ENCODE measurements at regions not wholly inside any gene's neighbourhood (a gene's known extent, or its start where the extent isn't known, plus 50 kb on each side); places are given as distances from the start of the nearest gene placed in this dataset.

DNA sequence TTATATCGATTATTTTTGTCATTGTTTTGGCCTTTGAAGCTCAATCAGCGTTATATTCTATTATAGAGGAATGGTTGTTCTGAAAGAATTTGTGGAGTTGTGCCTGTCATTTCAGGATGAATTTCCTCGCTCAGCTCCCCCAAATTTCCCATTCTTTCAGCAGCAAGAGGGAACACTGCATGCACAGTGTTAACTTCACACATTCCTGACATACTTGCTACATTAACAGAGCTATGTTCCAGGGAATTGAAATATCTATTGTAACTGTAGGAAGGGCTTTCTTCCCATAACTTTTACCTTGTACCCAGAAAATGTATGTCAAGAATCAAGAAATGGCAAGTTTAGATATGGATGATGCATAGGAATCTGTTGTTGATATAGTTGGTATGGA is 379.0 kb downstream of the LRIG3 start:
- DNase-seq, result no peak

DNA sequence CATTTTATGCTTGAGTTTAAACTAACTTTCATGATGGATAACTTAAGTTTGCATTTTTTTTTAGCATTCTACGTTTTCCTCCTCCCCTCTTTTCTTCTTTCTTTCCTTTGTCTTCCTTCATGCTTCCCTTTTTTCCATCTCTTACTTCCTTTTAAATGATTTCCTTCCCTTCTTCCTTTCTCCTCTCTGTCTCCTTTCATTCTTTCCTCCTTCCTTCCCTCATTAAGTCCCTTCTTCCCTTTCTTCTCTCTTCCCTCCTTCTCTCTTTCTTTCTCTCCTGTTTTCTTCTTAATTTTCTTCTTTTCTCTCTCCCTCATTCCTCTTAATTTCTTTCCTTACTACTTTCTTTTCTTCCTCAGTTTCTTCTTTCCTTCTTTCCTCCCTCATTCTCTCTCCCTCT is 376.0 kb downstream of the LRIG3 start:
- DNase-seq, result no peak

DNA sequence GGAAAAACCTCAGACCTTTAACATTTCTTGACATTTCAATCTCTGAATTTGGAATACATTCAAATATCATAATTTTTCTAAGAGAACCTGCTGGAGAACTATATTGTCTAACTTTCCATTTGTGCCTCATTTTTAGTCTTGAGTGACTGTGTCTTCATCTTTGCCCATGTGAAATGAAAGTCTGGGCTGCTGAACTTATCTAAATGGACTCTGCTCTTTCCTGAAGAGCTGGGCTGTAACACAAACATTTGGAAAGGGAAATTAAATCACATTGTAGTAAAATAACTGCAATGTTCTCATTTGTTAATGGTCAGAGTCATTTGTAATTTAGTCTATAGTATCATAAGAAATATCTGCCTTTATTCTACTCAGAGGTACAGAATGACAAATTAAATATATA is 373.1 kb downstream of the LRIG3 start:
- DNase-seq, result no peak

DNA sequence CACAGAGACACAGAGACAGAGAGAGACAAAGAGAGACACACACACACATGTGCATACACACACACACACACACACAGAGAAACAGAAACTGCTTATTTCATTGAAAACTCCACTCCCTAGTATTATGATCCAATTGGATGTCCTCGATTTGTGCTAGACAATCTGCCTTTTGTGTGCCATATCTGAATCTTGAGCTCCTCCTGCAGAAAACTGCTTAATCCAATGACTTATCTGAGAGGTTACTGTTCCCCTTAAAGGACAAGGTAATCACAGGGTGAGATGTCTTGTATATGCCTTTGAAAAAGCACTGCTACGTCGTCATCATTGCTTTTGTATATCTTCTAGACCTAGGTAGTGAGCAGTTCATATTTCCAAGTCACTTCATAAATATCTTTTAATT is 371.5 kb downstream of the LRIG3 start:
- no peak for DNase-seq

DNA sequence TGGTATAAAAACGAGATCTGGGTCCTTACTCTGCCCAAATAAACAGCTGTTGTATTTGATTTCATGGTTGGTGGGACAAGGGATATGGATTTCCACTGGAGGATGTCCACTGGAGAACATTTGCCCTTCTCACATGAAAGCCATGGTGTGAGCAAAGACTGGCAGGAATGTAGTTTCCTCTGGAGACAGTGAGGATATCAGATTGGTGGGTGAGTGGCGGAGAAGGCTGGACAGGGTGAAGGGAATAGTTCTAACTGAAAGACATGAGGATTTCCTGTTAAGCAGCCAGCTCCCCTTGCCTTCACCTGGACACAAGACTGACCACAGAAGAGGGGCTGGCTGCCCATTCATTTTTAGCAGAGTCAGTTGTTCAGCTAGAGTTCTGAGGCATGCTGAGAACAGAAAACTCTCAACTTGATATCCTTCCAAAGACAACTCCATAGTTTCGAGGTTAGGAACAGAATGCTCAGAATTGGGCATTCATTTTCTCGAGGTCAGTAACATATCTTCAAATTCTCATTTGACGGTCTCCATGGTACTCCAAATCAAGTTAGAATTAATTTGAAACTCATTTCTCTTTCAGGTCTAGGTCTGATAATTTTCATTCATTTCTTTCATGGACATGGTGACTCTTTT is 365.7 kb downstream of the LRIG3 start:
- no peak for DNase-seq

DNA sequence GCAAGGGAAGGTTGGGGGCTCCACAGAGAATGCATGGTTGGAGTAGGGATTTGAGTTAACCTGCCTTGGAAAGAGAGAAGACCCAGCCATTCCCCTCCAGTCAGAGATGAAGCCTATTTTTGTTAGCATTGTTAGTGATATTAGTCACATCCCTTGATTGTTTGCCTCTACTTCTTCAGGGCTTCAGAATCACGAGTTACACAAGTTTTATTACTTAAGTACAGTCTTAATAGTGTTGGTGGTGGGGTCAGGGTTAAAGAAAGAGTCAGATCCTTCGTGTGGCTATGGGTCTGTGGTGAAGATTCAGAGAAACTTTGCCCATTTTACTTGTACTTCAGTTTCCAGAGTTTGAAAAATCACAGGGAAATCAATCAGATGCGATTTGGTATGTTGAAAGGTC is 363.1 kb downstream of the LRIG3 start:
- no peak for DNase-seq

DNA sequence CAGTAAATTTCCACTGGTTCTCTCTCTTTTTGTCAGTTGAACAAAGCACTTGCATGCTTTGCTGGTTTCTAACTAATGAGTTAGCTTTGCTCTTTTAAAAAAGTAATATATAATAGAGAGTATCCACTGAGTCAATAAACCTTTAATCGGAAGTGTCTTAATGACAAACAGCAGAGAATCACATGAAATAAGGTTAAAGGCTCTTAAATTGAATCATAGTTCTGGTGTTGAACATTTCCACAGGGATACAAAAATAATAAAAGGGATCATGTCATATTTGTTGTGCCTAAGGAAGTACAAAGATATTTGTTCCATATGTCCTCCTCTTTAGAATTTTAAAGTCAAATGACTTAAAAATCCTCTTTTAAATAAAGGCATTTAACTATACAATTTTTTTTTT is 362.6 kb downstream of the LRIG3 start:
- no peak for DNase-seq

DNA sequence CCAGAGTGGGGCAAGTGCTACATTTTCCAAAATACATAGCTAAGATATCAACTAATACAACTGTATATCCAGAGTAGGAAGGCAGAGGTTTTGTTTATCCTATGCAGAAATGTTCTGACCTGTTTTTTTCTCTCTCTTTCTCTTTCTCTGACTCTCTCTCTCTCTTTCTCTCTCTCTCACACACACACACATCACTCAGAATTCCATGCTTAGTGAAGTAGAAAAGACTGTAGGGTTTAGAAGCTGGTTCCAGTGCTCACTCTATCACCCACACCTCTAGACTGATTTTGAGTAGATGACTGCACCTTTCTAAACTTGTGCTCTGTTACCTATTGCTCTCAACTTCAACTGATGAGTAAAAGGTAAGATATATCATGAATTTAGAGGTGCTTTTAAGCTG is 356.7 kb downstream of the LRIG3 start:
- DNase-seq, result no peak

DNA sequence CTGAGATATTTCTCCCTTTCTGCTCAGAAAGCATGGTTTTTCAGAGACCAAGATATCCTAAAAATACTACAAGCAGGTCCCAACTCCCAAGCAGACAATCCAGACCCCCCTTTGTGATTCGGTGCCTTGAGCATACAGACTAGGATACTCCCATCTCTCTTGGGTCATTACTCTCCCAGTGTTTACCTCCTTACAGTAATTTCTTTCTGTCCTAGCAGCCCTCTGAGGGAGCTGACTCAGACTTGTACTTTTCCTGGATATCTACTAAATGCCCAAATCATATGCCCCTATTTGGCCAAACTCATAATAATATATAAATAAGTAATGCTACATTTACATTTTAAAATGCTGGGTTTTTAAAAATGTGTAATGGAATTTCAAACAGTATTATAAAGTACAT is 355.6 kb downstream of the LRIG3 start:
- peak; percentile 26 for DNase-seq

DNA sequence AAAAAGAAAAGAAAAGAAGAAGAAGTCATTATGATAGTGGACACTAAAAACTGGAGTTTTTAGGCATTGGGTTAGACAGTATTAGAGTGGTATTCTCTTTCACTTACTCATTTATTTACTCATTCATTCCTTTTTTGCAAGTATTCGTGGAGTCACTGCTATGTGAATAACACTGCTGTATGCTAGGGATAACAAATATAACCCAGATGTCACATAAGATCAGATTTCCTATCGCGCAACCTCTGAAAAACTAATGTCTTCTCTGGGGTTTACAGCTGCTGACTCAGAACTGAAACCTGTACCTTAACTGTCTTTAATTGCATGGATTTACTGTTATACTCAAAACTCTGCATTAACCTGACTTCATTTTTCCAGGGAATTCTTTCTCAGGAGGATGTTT is 353.7 kb downstream of the LRIG3 start:
- DNase-seq, result peak; percentile 73

DNA sequence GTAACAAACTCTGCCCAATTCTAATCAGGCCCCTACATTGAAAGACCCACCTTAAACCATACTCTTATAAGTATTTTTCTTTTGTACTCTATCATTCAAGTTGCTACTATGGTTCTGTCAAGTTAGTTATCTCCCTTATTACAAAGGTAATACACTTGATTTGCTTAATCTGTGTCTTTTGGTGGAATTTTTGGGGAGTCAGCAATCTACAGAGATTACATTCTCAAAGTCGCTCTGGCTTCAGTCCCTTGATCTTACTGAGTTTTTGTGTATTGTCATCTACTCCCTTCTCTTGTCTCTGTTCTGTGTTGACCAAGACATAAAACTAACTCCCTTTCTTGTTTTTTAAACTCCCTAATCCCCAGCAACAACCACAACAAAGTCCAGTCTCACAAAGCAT is 353.1 kb downstream of the LRIG3 start:
- no peak for DNase-seq

DNA sequence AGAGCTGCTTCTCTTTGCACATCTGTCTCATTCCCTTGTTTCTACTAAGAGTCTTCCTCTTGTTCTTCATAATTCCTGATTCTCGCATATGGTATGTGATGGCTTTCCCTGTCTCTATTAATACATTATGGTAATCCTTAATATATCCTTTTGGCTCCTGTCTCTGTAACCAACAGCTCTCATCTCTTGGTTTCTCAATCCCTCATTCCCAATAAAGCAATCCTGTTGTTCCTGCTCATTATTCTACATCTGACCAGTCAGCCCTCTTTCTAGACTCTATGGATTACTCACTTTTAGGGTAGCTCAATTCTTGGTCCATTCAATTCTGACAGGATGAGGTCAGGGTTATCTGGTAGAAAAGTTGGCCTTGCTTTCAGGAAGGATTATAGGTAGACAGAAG is 349.9 kb downstream of the LRIG3 start:
- DNase-seq, result no peak

DNA sequence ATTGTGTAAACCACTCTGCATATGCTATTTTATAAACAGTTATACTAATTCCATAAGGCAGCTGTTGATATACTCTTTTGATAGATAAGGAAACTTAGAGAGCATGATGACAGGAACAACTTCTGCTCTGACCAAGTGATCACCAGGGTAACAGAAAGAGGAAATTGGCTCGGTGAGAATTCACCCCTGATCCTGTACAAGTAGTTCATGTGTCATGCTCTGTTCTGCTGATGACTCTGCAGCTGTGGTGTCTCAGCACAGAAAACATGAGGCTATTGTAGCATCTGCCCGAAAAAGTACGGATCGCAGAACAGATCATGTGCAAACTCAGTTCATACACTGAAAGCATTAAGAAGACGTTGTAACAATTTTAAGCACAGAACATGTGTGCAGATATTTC is 345.0 kb downstream of the LRIG3 start:
- no peak for DNase-seq

DNA sequence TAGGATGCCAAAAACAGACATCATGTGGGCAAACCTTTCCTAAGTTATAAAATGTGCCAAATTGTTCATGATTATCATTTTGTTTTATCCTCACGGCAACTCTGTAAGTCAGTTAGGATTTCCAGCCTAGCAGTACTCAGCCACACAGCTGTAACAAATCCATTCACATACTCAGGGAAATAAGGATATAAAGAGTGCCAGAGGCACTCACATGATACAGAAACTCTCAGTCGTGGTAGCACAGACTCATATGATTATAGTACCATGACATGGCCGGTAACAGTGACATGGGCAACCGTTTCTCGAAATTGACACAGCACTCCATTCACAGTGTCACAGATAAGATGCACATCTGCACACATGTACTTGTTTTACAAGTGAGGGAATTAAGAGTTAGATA is 344.2 kb downstream of the LRIG3 start:
- DNase-seq, result no peak

DNA sequence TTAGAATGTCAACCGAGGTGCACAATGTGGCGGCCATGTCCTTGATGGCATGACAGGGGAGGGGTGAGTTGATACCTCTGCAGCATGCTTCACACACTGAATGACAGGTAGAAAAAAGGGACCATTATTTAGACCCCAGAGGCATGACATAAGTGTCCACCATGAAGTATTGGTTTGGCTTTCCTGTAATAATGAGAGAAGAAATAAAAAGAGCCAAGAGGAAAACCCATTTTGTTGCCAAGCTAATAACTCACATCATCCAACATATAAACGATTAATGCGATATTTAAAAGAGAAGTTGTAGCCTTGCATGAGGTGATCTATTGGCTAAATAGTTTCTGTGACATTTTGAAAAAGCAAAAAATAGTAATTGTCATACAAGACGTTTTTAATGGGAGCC is 343.4 kb downstream of the LRIG3 start:
- no peak for DNase-seq

DNA sequence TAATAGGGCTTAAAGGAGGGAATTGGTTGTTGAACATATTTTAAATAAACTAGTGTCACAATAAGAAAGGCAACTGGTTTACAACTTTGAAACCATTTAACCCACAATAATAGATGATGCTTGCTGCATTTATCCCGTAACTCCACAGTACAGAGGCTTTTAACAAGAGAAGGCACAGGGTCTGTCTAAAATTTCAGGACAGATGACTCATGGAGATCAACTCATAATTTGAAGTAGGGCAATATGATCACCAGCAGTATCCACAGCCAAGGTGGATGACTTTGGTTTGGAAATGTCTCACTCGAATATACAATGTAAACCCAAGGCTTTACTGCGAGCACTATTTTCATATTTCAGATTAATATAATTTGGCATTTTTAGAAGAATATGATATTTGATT is 340.2 kb downstream of the LRIG3 start:
- DNase-seq, result no peak

DNA sequence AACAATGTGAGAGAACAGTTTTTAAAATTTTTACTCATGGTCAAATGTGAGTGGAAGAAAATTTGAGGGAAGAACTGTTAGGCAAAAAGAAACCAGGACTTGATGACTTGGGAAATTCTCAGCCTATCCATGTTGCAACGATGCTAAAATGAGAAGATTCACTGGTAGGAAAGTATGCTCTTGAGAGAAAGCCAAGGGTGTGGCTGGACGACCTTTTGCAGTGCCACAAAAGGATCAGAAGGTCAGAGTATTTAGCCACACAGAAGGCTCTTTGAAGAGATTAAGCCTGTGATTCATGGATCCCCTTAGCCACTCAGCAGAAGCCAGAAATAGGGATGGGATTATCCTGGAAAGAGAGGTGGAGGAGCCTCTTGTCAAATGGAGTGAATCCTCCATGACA is 336.8 kb downstream of the LRIG3 start:
- no peak for DNase-seq

DNA sequence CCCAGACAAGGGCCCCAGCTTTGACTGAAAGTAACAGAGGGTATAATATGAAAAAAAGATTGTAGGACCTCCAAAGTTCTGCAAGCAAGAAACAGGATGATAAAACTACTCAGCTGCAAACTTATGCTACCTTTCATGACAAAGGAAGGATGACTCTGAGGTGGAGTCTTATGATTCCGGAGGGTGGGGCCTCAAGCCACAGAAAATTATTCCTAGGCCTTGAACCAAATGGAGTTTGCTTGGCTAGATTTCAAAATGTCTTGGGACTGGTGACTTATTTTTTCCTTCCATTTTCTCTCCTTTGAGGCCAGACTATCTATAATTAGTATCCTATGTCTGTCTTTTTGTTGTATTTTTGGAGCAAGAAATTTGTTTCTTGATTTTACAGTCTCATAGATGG is 336.4 kb downstream of the LRIG3 start:
- DNase-seq, result no peak

DNA sequence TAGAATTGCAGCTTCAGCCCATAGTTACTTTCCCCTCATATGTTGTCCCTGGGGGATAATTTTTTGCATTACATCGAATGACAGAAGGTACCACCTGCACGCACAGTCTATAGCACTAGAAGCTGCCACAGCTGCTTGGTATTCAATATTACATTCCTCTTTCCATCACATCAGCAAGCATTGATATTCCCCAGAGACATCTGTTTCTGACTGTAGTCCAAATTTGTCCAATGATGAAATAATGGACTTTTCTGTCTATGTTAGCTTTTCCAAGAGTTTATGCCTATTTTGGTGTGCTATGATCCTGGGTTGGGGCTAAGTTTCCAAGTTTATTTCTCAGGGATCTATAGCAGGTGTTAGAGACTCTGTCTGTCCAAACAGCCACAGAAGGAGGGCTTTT is 335.4 kb downstream of the LRIG3 start:
- DNase-seq, result no peak

DNA sequence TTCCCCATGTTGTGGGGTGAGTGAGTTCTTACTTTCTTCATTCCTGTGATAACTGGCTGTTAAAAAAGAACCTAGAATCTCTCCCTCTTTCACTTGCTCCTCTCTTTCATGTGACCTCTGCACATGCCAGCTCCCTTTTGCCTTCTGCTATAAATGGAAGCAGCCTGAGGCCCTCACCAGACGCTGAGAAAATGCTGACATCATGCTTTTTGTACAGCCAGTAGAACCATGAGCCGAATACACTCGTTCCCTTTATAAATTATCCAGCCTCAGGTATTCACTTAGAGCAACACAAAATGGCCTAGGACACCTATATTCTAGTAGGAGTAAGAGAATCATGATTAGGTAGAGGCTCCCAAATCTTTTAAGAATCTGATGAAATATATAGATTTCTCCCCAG is 333.5 kb downstream of the LRIG3 start:
- DNase-seq, result no peak

DNA sequence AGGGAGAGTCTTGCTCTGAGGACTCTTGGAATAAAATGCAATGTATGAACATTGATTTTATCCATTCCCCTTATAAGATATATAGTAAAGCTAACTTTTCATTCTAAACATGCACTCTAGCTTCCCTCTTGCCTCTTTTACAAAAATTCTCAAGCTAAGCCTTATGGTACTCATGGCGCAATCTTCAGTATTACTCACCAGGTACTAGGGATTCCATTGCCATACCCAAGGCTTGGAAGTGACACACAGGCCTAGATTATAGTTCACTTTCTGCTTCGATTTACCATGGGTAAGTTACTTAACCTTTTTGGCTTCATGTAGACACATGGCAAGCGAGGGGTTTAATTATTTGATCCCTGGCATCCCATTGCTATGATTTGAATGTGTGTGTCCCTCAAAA is 331.5 kb downstream of the LRIG3 start:
- no peak for DNase-seq

DNA sequence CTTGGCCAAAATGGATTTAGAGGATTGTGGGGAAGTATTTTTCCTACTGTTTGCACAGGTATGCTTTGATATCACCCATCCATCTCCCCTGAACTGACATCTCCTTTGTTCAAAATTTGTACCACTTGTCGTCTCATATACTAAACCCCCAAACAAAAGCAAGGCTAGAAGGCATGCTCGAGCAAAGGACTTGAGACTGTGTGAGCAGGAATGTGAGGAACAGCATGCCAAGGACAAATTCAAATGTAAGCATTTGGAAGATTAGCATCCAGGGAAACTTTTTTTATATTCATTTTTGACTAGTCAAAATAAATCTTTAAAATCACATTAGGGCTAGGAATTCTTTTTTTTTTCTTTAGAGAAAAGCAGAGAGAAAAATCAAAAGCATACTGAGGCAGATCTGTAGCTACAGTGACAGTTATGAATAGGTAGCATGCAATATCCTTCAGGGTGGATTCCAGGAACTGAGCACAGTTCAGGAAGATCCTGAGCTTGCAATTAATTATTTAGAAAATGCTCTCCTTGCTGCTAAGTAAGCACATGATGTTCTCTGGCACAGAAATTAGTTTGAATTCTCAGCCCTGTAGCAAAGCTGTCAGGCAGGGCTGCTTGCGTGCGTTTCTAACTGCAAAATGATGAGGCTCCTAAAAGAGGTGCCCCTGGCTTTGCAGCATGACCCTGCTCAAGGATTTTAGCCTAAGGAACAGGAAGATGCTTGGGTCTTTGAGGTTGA is 327.7 kb downstream of the LRIG3 start:
- no peak for DNase-seq

DNA sequence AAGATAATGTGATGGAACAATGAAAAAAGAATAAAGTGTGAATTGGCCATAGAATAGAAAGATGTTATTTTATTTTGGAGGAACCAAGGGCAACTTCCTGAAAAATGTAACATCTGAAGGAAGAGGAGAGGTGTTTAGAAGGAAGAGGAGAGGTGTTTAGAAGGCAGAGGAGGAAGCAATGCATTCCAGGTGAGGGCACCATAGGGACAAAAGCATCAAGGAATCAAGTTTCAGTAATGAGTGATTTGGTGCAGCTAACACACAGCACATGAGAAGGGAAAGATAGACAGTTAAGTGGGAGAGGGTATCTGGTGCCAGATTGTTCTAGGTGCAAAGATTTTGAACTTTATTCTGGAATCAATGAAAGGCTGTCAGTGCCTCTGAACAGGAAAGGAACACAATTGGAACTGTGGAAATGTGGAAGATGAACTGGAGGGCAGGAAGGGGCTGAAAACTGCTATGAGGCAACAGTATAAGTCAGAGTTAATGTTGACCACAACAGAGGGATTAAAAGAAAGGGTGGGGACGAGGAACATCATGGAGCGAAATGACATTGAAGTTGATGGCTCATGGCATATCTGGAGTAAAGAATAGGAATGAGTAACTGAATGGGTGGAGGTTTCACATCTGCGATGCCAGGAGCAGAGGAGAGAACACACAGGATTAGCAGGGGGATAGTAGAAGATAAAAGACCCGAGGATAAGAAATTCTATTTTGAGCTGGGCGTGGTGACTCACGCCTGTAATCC is 326.6 kb downstream of the LRIG3 start:
- DNase-seq, result no peak

DNA sequence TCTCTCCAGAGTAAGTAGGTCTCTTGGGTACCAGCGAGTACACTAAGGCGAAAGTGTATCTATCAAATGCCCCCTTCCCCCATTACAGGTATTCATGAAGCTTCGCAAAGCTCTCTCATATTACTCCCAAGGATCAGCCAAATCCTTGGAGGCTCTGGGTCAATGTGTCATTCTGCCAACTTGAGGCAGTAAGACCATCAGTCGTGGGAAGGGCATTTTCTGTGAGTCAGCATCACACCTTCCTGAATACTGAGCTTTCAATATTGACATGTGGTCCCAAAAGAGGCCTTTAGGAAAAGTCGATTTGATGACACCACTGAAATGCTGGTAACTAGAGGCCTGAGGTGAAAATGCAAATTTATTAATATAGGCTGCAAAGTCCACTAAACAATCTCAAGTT is 323.9 kb downstream of the LRIG3 start:
- DNase-seq, result no peak

DNA sequence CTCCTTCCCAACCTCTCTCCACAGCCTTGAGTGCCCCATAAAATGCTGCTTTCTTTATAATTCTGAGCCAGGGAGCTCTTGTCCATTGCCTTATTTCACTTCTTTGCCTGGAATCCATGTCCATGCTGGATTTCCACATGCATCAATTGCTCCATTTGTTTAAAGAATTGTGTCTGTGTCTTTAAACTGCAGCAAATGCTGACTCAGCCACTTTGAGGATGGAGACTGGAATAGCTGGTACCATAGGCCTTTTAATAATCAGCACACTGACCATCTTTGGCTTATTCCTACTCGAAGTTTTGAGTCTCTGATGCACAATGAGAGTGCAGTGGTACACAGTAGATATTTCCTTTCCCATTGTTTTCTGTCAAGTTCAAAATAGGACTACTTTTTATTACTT is 318.8 kb downstream of the LRIG3 start:
- no peak for DNase-seq

Measured in amniotic stem cell (primary cell).